Endothelial cell of umbilical vein (primary cell): ENCODE measurements at regions not wholly inside any gene's neighbourhood (a gene's known extent, or its start where the extent isn't known, plus 50 kb on each side); places are given as distances from the start of the nearest gene placed in this dataset.

Experiments
- BruUV-seq: library from RNA; stranded (reverse); fragments of 400-500 nt; replicated peaks from 2 replicates; lab custom pipeline; 2021; lab: Mats Ljungman, UMichigan
- CTCF ChIA-PET: fragments of 300-600, 350-600 bp; sonication (Branson Sonifier 250); formaldehyde crosslinking; loops from one replicate; lab custom pipeline; 2021; ENCODE audit warnings: antibody characterized with exemption, inconsistent platforms; lab: Charles Lee
- POLR2A ChIA-PET: fragments of 300-600, 350-600 bp; sonication (Branson Sonifier 250); formaldehyde crosslinking; loops from one replicate; lab custom pipeline; 2021; ENCODE audit warnings: antibody characterized with exemption, inconsistent platforms; lab: Charles Lee
- DNase-seq: peaks from one replicate; pipeline ENCODE4 v3.0.0-alpha.2; 2011; ENCODE audit warnings: low read depth, low spot score
- FAIRE-seq: peaks from 2 replicates; lab custom pipeline; 2011; peaks lifted over from hg19 to GRCh38; lab: Jason Lieb, UNC
- H2AFZ ChIP-seq: 2 replicates; pipeline ENCODE4 v1.6.0; 2012; ENCODE audit warnings: low read depth, low read length, control low read depth, inconsistent platforms
- H3K27ac ChIP-seq: 2 replicates; pipeline ENCODE4 v1.5.1; 2011; ENCODE audit warnings: low read depth, mild to moderate bottlenecking, control low read depth, low read length, moderate library complexity; ENCODE audit not compliant: insufficient read depth
- H3K27me3 ChIP-seq, 2 experiments: 2 replicates each; pipeline versions ENCODE4 v1.6.0 to v1.6.1; 2011; ENCODE audit warnings: low read length in 2 of 2, mixed read lengths in 1 of 2; ENCODE audit not compliant: control insufficient read depth in 2 of 2, insufficient read depth in 2 of 2
- H3K36me3 ChIP-seq, 2 experiments: 2 replicates in 1 of 2; 3 replicates in 1 of 2; pipeline ENCODE4 v1.5.1; 2011; ENCODE audit warnings: low read length in 2 of 2, mild to moderate bottlenecking in 1 of 2, moderate library complexity in 1 of 2; ENCODE audit not compliant: control insufficient read depth in 2 of 2, insufficient read depth in 2 of 2; ENCODE audit errors: extremely low read depth in 1 of 2
- H3K4me1 ChIP-seq: 3 replicates; pipeline ENCODE4 v1.5.1; 2011; ENCODE audit warnings: mild to moderate bottlenecking, low read length; ENCODE audit not compliant: control insufficient read depth, insufficient read depth; ENCODE audit errors: extremely low read depth
- H3K4me2 ChIP-seq: 2 replicates; pipeline ENCODE4 v1.6.1; 2011; ENCODE audit warnings: low read length, control low read depth, mixed read lengths; ENCODE audit not compliant: insufficient read depth
- H3K4me3 ChIP-seq, 3 experiments: fragments of 200-600 bp in 1 of 3; sonication (generic), shearing (Covaris generic) in 1 of 3; replicated peaks in 1 of 3; 2 replicates each; pipeline ENCODE4 v1.5.1; 2011 to 2016; ENCODE audit warnings: control low read depth in 3 of 3, low read length in 3 of 3, mild to moderate bottlenecking in 2 of 3, inconsistent platforms in 1 of 3, low read depth in 1 of 3, moderate library complexity in 1 of 3; ENCODE audit not compliant: insufficient read depth in 1 of 3
- H3K79me2 ChIP-seq: 2 replicates; pipeline ENCODE4 v1.6.0; 2012; ENCODE audit warnings: low read length, inconsistent platforms; ENCODE audit not compliant: control insufficient read depth, insufficient read depth
- H3K9ac ChIP-seq: replicated peaks from 2 replicates; pipeline ENCODE3; 2011; ENCODE audit warnings: low read length, control low read depth; ENCODE audit not compliant: insufficient read depth; ENCODE audit errors: extremely low read depth
- H3K9me1 ChIP-seq: replicated peaks from 3 replicates; pipeline ENCODE4 v1.6.0; 2011; ENCODE audit warnings: mild to moderate bottlenecking, low read length; ENCODE audit not compliant: control insufficient read depth, insufficient read depth; ENCODE audit errors: extremely low read depth
- H3K9me3 ChIP-seq: replicated peaks from 2 replicates; pipeline ENCODE4 v1.5.1; 2012; ENCODE audit warnings: low read length, inconsistent platforms; ENCODE audit not compliant: control insufficient read depth, insufficient read depth
- H4K20me1 ChIP-seq: replicated peaks from 2 replicates; pipeline ENCODE3; 2011; ENCODE audit warnings: mild to moderate bottlenecking, low read length; ENCODE audit not compliant: control insufficient read depth, insufficient read depth; ENCODE audit errors: extremely low read depth
- EZH2 ChIP-seq: IDR thresholded peaks from 2 replicates; pipeline ENCODE4 v1.6.1; 2012; ENCODE audit warnings: borderline replicate concordance, low read depth, mild to moderate bottlenecking, moderate library complexity, low read length, inconsistent platforms; ENCODE audit not compliant: severe bottlenecking
- FOS ChIP-seq: IDR thresholded peaks from 2 replicates; pipeline ENCODE4 v1.6.1; 2011; ENCODE audit warnings: mild to moderate bottlenecking, low read length, moderate library complexity, borderline replicate concordance; ENCODE audit not compliant: insufficient read depth
- GATA2 ChIP-seq: IDR thresholded peaks from 2 replicates; pipeline ENCODE4 v1.7.0; 2011; ENCODE audit warnings: low read depth, mild to moderate bottlenecking, moderate library complexity, mixed read lengths, low read length; ENCODE audit not compliant: insufficient read length, insufficient read depth
- JUN ChIP-seq: IDR thresholded peaks from 2 replicates; pipeline ENCODE4 v1.6.1; 2011; ENCODE audit warnings: borderline replicate concordance, low read depth; ENCODE audit not compliant: insufficient read length, insufficient read depth
- MYC ChIP-seq: IDR thresholded peaks from one replicate; pipeline ENCODE4 v1.6.1; 2011; ENCODE audit warnings: mild to moderate bottlenecking, low read depth, low read length
- POLR2A ChIP-seq: IDR thresholded peaks from 2 replicates; pipeline ENCODE4 v1.6.1; 2012; ENCODE audit warnings: low read depth, mild to moderate bottlenecking, control low read depth, low read length
- POLR2AphosphoS5 ChIP-seq: IDR thresholded peaks from 2 replicates; pipeline ENCODE4 v1.6.1; 2012; ENCODE audit warnings: low read depth, mild to moderate bottlenecking, control low read depth, low read length, moderate library complexity; ENCODE audit not compliant: insufficient read depth
- dilution Hi-C: fragments of 300-500 bp; cut with MboI; formaldehyde crosslinking; loops from one replicate; pipeline ENCODE4 v1.15.0; 2019; ENCODE audit warnings: low sequenced_read_pairs; ENCODE audit not compliant: extremely low pct_ligation_motif_present
- intact Hi-C: fragments of 100-400 bp; cut with micrococcal nuclease; formaldehyde crosslinking; loops from one replicate; pipeline ENCODE4 v1.10.0; 2022
- TF ChIP-seq, protein P1 (sequence below): IDR thresholded peaks from 2 replicates; pipeline ENCODE4 v1.6.1; 2011; ENCODE audit not compliant: insufficient read depth, insufficient read length
- TF ChIP-seq, protein P2 (sequence below), 2 donors: IDR thresholded peaks; 1 replicate in 1 of 2; 2 replicates in 1 of 2; pipeline ENCODE4 v1.5.1; 2011; ENCODE audit warnings: low read length in 2 of 2, mild to moderate bottlenecking in 2 of 2, moderate library complexity in 2 of 2, control low read depth in 1 of 2, inconsistent platforms in 1 of 2, low read depth in 1 of 2; ENCODE audit not compliant: insufficient read depth in 1 of 2; ENCODE audit errors: extremely low read depth in 1 of 2

DNA sequence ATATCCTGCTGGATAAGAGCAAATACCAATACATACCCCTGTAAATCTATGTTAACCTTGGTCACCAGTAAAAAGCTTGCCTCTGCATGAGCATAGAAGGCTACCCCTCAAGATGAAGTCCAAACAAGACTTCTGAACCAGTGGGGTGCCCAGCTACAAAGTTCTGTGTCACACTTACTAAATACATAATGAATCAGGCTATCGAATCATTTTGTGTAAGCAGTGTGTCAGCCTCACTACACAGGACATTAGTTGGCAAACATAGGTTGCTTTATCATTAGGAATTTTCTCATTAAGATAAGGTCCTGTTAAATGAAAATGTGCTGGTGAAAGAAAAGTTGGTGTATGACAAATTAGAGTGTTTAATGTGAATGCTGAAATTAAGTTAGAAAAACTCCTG, 452.0 kb downstream of the MFSD1 start:
- ChIA-PET CTCF (interaction anchor here (1.1 to 4.9 kb wide), 9 partner anchors 15 to 526 kb away, joined by 3 to 135 read pairs (median 26); no protein-coding TSS in a partner anchor), POLR2A (no interaction called here)
- H2AFZ ChIP-seq: peak overlapping the region; percentile 73

DNA sequence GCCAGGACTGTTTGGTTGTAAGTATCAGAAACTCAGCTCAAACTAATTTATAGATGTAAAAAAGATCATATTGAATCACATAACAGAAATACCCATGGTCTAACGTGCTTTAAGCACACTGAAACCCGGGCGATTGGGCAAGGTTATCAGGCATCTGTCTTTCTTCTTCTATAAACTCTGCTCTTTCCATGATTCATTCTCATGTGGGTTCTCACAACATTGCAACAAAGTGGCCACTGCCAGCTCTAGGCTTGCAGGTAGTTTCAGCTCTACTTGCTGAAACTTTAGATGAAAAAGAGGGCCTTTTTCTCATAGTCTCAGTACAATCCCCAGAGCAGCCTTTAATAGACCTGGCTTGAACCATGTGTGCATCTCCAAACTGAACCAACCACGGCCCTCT, 456.1 kb downstream of the MFSD1 start:
- peaks cover 2 to 21% of the 10 kb centered on the region in 2 experiments for H3K27me3 ChIP-seq
- H3K9me3 ChIP-seq: no peaks in the 10 kb centered on the region
- no peak overlapping the region for H3K4me2 ChIP-seq
- H3K79me2 ChIP-seq: no peaks in the 10 kb centered on the region
- H3K4me1 ChIP-seq: no peaks in the 10 kb centered on the region
- no TSS peak for BruUV-seq
- DNase-seq: no peak
- intact Hi-C loops (no loop called here), dilution Hi-C loops (loop anchor here (25.0 kb wide), 1 partner anchor 346 kb away; no protein-coding TSS in a partner anchor)
- H4K20me1 ChIP-seq: no peaks in the 10 kb centered on the region
- H3K9me1 ChIP-seq: no peaks in the 10 kb centered on the region
- no peak overlapping the region for H3K4me3 ChIP-seq
- H3K36me3 ChIP-seq: no peaks in the 10 kb centered on the region
- H3K9ac ChIP-seq: no peak overlapping the region
- H3K27ac ChIP-seq: no peak overlapping the region
- CTCF ChIA-PET: interaction anchor here (0.6 to 7.8 kb wide), 9 partner anchors 127 to 718 kb away, joined by 3 to 249 read pairs (median 4); no protein-coding TSS in a partner anchor
- TF ChIP-seq EZH2: no peak
- no peak for TF ChIP-seq MYC
- TF ChIP-seq, protein P1, sequence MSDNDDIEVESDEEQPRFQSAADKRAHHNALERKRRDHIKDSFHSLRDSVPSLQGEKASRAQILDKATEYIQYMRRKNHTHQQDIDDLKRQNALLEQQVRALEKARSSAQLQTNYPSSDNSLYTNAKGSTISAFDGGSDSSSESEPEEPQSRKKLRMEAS: no peak
- TF ChIP-seq, protein P2, sequence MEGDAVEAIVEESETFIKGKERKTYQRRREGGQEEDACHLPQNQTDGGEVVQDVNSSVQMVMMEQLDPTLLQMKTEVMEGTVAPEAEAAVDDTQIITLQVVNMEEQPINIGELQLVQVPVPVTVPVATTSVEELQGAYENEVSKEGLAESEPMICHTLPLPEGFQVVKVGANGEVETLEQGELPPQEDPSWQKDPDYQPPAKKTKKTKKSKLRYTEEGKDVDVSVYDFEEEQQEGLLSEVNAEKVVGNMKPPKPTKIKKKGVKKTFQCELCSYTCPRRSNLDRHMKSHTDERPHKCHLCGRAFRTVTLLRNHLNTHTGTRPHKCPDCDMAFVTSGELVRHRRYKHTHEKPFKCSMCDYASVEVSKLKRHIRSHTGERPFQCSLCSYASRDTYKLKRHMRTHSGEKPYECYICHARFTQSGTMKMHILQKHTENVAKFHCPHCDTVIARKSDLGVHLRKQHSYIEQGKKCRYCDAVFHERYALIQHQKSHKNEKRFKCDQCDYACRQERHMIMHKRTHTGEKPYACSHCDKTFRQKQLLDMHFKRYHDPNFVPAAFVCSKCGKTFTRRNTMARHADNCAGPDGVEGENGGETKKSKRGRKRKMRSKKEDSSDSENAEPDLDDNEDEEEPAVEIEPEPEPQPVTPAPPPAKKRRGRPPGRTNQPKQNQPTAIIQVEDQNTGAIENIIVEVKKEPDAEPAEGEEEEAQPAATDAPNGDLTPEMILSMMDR (IDR thresholded peaks at IDR 0.05; ENCODE audit: extremely low read depth in 1 of 2, insufficient read depth in 1 of 2, low read depth in 1 of 2, low read length in 2 of 2): no peak
- no peak for TF ChIP-seq JUN
- no peak for TF ChIP-seq POLR2AphosphoS5
- no peak for TF ChIP-seq POLR2A
- no peak for TF ChIP-seq FOS
- no peak for TF ChIP-seq GATA2
- H2AFZ ChIP-seq: no peak overlapping the region
- POLR2A ChIA-PET: no interaction called here
- no peak for FAIRE-seq

More for the DNA sequence above, 452.0 kb downstream of the MFSD1 start:
- no TSS peak for BruUV-seq
- Histone ChIP-seq H3K79me2 (no peaks in the 10 kb centered on the region), H3K9ac (no peak overlapping the region), H3K9me1 (no peaks in the 10 kb centered on the region), H3K4me3 (no peak overlapping the region), H3K4me1 (peaks cover 6% of the 10 kb centered on the region), H3K27me3 (peaks cover 0 to 6% of the 10 kb centered on the region in 2 experiments), H3K4me2 (no peak overlapping the region), H4K20me1 (no peaks in the 10 kb centered on the region), H3K9me3 (no peaks in the 10 kb centered on the region), H3K27ac (no peak overlapping the region), H3K36me3 (no peaks in the 10 kb centered on the region)
- peak; percentile 13 for DNase-seq
- FAIRE-seq: no peak
- dilution Hi-C loops: loop anchor here (25.0 kb wide), 1 partner anchor 342 kb away; no protein-coding TSS in a partner anchor
- intact Hi-C loops: loop anchor here (5.0 kb wide), 2 partner anchors 162 to 527 kb away; no protein-coding TSS in a partner anchor
- no peak for TF ChIP-seq MYC
- TF ChIP-seq GATA2: no peak
- peak; percentile 25 for TF ChIP-seq FOS
- TF ChIP-seq JUN: no peak
- TF ChIP-seq EZH2: no peak
